Sigmoid colon (tissue), 6 donors: ENCODE measurements at regions not wholly inside any gene's neighbourhood (a gene's known extent, or its start where the extent isn't known, plus 50 kb on each side); places are given as distances from the start of the nearest gene placed in this dataset.
A peak's percentile ranks its signal among the peaks of the same experiment; 100 is the strongest.

Source experiments
- DNase-seq: peaks from one replicate; pipeline ENCODE4 v3.0.0-alpha.2; 2019
- H3K27ac ChIP-seq, 4 donors: fragments of 200-600 bp; sonication (generic); one replicate each; pipeline ENCODE4 v1.5.1; 2016 to 2019; ENCODE audit warnings: mild to moderate bottlenecking in 1 of 4
- H3K27me3 ChIP-seq, 3 donors: fragments of 200-600 bp; sonication (generic); one replicate each; pipeline ENCODE4 v1.5.1; 2019; ENCODE audit warnings: mild to moderate bottlenecking in 1 of 3
- H3K36me3 ChIP-seq, 4 donors: fragments of 200-600 bp; sonication (generic); one replicate each; pipeline ENCODE4 v1.5.1; 2016 to 2019
- H3K4me1 ChIP-seq, 4 donors: fragments of 200-600 bp; sonication (generic); one replicate each; pipeline ENCODE4 v1.5.1; 2017 to 2019
- H3K4me3 ChIP-seq, 4 donors: fragments of 200-600 bp; sonication (generic); one replicate each; pipeline ENCODE4 v1.5.1; 2017 to 2019; ENCODE audit warnings: mild to moderate bottlenecking in 2 of 4, moderate library complexity in 1 of 4
- H3K9me3 ChIP-seq, 4 donors: fragments of 200-600 bp in 3 of 4; sonication (generic) in 3 of 4; one replicate each; pipeline versions ENCODE4 v1.5.1 to v1.6.1; 2013 to 2019
- CTCF ChIP-seq, 4 experiments: fragments of 450-650 bp in 3 of 4; fragments of 200-600 bp in 1 of 4; IDR thresholded peaks; one replicate each; pipeline ENCODE4 v1.5.1; 2016 to 2019; ENCODE audit warnings: antibody characterized with exemption in 4 of 4, mild to moderate bottlenecking in 3 of 4, moderate library complexity in 2 of 4
- EP300 ChIP-seq, 4 donors: sonication (generic); formaldehyde crosslinking; IDR thresholded peaks; one replicate each; pipeline ENCODE4 v1.6.1; 2017; ENCODE audit warnings: antibody characterized with exemption in 4 of 4
- POLR2A ChIP-seq, 2 donors: fragments of 450-650 bp; IDR thresholded peaks; one replicate each; pipeline ENCODE4 v1.6.1; 2016; ENCODE audit warnings: antibody characterized with exemption in 2 of 2, mild to moderate bottlenecking in 2 of 2, moderate library complexity in 2 of 2
- POLR2AphosphoS5 ChIP-seq, 4 donors: sonication (generic); formaldehyde crosslinking; IDR thresholded peaks; one replicate each; pipeline ENCODE4 v1.6.1; 2017; ENCODE audit warnings: antibody characterized with exemption in 4 of 4
- WGBS, 2 donors: extraction: QIAGEN DNeasy Blood & Tissue Kit; methylation state at CpG; one replicate each; pipeline ENCODE4 v1.1.7; 2013; 5-methylcytosine and 5-hydroxymethylcytosine counted together
- intact Hi-C: fragments of 100-400 bp; cut with DNase I; formaldehyde crosslinking; loops from one replicate; pipeline ENCODE4 v1.15.1; 2023
- donor health status: healthy with polysubstance abuse.
- donor health status: healthy.

- Histone ChIP-seq H3K4me3 (no peak overlapping the region), H3K27me3 (no peaks in the 10 kb centered on the region)
- intact Hi-C loops, result no loop called here
Observed at GRCh38 chr21:16865632-16866031, 647.2 kb upstream of the CXADR start.

GRCh38 chr21:16866851-16867250 is 646.0 kb upstream of the CXADR start:
- H3K9me3 ChIP-seq, result no peaks in the 10 kb centered on the region
- no peaks in the 10 kb centered on the region for H3K27me3 ChIP-seq
- intact Hi-C loops, result no loop called here
- WGBS, 2 donors, result 89 to 94% methylated on average over 4 of the region's 4 CpGs
- H3K4me3 ChIP-seq, result no peak overlapping the region
- peaks cover 0 to 7% (median 0%) of the 10 kb centered on the region in 4 donors for H3K4me1 ChIP-seq
- no peak for TF ChIP-seq POLR2AphosphoS5 (IDR thresholded peaks at IDR 0.05)
- no peak for TF ChIP-seq EP300 (IDR thresholded peaks at IDR 0.05)
- no peak for TF ChIP-seq CTCF (IDR thresholded peaks at IDR 0.05)
- TF ChIP-seq POLR2A (IDR thresholded peaks at IDR 0.05), result no peak
- DNase-seq, result no peak
- no peaks in the 10 kb centered on the region for H3K36me3 ChIP-seq
- no peak overlapping the region for H3K27ac ChIP-seq

More at GRCh38 chr21:16865632-16866031, 647.2 kb upstream of the CXADR start:
- Histone ChIP-seq H3K4me1 (peaks cover 0 to 7% (median 0%) of the 10 kb centered on the region in 4 donors), H3K36me3 (no peaks in the 10 kb centered on the region), H3K9me3 (no peaks in the 10 kb centered on the region), H3K27ac (no peak overlapping the region)
- no peak for DNase-seq
- TF ChIP-seq POLR2AphosphoS5 (IDR thresholded peaks at IDR 0.05), result no peak
- TF ChIP-seq POLR2A (IDR thresholded peaks at IDR 0.05), result no peak
- TF ChIP-seq EP300 (IDR thresholded peaks at IDR 0.05), result no peak
- TF ChIP-seq CTCF (IDR thresholded peaks at IDR 0.05), result no peak

- H3K4me1 ChIP-seq, result no peaks in the 10 kb centered on the region
- no peak overlapping the region for H3K27ac ChIP-seq
- intact Hi-C loops, result no loop called here
- no peaks in the 10 kb centered on the region for H3K36me3 ChIP-seq
- H3K4me3 ChIP-seq, result no peak overlapping the region
- H3K27me3 ChIP-seq, result no peaks in the 10 kb centered on the region
- DNase-seq, result no peak
- no peaks in the 10 kb centered on the region for H3K9me3 ChIP-seq
- WGBS, 2 donors, result 49 to 74% methylated on average over 1 of the region's 1 CpG
- TF ChIP-seq POLR2AphosphoS5 (IDR thresholded peaks at IDR 0.05) (peak in 1 of 4 donors; percentile 7), CTCF (IDR thresholded peaks at IDR 0.05) (no peak), EP300 (IDR thresholded peaks at IDR 0.05) (no peak), POLR2A (IDR thresholded peaks at IDR 0.05) (no peak)
Observed at GRCh38 chr21:16870103-16870502, 642.7 kb upstream of the CXADR start.

DNA sequence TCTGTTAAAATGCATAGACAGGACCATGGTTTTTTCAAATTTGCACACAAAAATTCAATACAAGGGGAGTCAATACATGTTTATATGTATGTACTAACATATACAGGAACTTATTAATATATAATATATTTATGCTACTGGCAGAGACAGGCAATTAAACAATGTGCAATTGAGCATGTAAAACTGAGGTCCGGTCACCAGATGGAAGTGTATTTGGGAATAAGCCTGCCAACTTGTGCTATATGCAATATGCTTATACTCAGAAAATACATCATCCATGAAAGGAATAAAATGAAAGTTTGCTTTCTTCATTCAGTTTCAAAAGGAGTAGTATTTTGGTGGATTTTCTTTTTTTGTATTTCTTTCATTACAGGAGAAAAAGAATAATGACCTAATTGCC is 640.2 kb upstream of the CXADR start:
- Histone ChIP-seq H3K27ac (no peak overlapping the region), H3K36me3 (no peaks in the 10 kb centered on the region), H3K9me3 (no peaks in the 10 kb centered on the region), H3K4me1 (no peaks in the 10 kb centered on the region), H3K27me3 (no peaks in the 10 kb centered on the region), H3K4me3 (no peak overlapping the region)
- no peak for DNase-seq
- intact Hi-C loops, result no loop called here
- TF ChIP-seq EP300 (IDR thresholded peaks at IDR 0.05) (no peak), POLR2AphosphoS5 (IDR thresholded peaks at IDR 0.05) (no peak), CTCF (IDR thresholded peaks at IDR 0.05) (no peak), POLR2A (IDR thresholded peaks at IDR 0.05) (no peak)
- WGBS, 2 donors, result 92 to 97% methylated on average over 1 of the region's 1 CpG

DNA sequence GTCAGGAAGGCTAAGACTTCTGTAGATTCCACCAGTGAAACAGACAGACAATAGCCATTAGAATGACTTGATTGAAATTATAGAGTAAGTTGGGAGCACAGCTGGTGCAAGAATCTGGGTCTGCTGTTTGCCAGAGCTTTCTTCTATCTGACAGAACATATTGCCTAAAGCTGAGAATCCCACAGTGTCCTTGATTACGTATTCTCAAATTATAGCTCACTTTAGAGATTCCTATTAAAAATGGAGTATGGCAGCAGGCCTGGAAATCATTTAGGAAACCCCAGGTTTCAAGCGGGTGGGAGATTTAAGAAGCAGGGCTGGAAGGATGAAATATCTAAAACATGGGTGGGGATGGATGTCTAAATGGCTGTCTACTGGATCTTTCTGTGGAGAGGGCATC is 639.7 kb upstream of the CXADR start:
- WGBS, 2 donors, result 91% methylated on average over 2 of the region's 2 CpGs
- Histone ChIP-seq H3K27me3 (no peaks in the 10 kb centered on the region), H3K4me1 (no peaks in the 10 kb centered on the region), H3K36me3 (no peaks in the 10 kb centered on the region), H3K27ac (no peak overlapping the region), H3K4me3 (no peak overlapping the region), H3K9me3 (no peaks in the 10 kb centered on the region)
- no peak for DNase-seq
- intact Hi-C loops, result no loop called here
- no peak for TF ChIP-seq CTCF (IDR thresholded peaks at IDR 0.05)
- no peak for TF ChIP-seq EP300 (IDR thresholded peaks at IDR 0.05)
- no peak for TF ChIP-seq POLR2AphosphoS5 (IDR thresholded peaks at IDR 0.05)
